Iris pigment epithelial cell (primary cell): ENCODE measurements at regions not wholly inside any gene's neighbourhood (a gene's known extent, or its start where the extent isn't known, plus 50 kb on each side); places are given as distances from the start of the nearest gene placed in this dataset.
"Not testable (repeated sequence)": the region's sequence is repeated elsewhere in the genome, so short reads cannot be mapped to it uniquely, and the experiment has no call there.

Experiments used
- DNase-seq: peaks from one replicate; pipeline ENCODE4 v3.0.0-alpha.2; 2011; ENCODE audit warnings: low read depth

DNA sequence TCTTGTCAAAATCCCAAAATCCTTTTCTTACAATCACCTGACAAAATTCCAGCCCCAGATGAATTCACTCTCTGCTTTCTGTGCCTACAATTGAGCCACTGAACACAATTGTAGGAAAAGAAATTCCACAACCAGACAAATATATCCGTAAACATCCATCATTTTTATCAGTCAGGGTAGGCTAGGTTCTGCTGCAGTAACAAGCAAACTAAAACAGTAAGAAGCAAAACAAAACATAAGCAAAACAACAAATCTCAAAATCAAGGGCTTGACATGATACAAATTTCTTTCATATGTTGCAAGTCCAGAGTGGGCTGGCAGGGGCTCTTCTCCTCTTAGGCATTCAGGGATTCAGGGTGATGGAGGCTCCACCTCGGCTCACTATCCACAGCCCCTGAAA is 114.2 kb upstream of the MAN2A1 start:
- no peak for DNase-seq

GRCh38 chr5:109574985-109575384 is 114.7 kb upstream of the MAN2A1 start:
- DNase-seq: no peak

GRCh38 chr5:109573766-109574165 is 116.0 kb upstream of the MAN2A1 start:
- DNase-seq: no peak

DNA sequence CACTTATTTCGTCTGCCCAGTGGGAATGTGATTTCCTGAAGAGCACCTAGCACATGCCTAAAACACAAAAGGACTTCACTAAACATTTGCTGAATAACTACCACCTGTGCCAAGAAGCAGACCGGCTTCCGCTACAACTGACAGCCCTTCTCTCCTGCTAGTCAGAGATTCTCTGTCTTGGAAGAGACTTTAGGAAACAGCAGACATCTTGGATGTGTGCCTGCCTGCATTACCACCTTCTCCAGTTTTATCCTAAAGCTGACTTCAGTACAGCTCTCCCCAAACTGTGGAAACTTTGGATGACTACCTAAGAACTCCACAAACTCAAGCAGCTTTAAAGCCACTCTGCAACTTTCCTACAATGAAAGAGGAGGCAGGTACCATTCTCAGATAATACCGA is 116.5 kb upstream of the MAN2A1 start:
- no peak for DNase-seq

- DNase-seq: no peak
Observed at GRCh38 chr5:109571785-109572184, 117.9 kb upstream of the MAN2A1 start.

- no peak for DNase-seq
Observed at GRCh38 chr5:109570362-109570874, 119.3 kb upstream of the MAN2A1 start.

- peak; percentile 5 for DNase-seq
Observed at GRCh38 chr5:109567374-109568044, 122.2 kb upstream of the MAN2A1 start.

DNA sequence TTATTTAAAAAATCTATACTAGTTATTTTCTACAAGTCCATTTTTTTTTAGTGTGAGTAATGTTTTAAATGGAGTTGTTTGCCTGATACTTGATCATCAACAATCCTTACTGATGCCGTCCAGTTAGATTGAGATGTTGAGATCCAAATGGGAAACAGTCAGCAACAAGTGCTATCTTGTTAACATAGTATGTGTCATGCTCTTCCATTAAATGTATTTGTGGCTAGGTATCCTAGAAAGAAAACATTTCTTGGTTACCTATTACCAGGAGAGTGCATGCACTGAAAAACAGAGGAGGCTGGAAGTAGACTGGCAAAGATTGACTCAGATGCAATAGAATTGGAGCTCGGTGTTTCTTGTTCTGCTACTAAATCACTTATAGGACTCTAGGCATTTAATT is 123.4 kb upstream of the MAN2A1 start:
- DNase-seq: no peak

DNA sequence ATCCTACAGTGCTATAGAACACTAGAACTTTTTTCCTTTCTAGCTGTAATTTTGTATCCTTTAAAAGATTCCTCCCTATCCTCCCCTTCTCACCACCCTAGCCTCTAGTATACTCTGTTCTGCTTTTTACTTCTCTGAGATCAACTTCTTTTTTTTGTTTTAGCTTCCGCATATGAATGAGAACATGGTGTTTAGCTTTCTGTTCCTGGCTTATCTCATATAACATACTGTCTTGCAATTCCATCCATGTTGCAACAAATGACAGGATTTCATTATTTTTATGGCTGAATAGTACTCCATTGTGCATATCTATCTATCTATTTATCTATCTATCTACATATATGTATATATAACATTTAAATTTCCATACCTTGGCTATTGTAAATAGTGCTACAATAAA is 126.0 kb upstream of the MAN2A1 start:
- DNase-seq: no peak

DNA sequence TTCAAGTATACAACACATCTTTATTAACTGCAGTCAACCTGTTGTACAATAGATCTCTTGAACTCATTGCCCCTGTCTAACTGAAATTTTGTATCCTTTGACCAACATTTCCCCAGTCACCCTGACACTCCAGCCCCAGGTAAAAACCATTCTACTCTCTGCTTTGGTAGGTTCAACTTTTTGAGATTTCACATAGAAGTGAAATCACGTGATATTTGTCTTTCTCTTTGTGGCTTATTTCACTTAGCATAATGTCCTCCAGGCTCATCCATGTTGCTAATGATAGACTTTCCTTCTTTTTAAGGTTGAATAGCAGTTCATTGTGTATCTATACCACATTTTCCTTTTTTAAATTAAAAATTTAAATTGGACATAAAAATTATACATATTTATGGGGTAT is 126.5 kb upstream of the MAN2A1 start:
- DNase-seq: no peak

- DNase-seq: no peak
Observed at GRCh38 chr5:109562441-109562840, 127.3 kb upstream of the MAN2A1 start.

GRCh38 chr5:109561447-109561846 is 128.3 kb upstream of the MAN2A1 start:
- DNase-seq: no peak

DNA sequence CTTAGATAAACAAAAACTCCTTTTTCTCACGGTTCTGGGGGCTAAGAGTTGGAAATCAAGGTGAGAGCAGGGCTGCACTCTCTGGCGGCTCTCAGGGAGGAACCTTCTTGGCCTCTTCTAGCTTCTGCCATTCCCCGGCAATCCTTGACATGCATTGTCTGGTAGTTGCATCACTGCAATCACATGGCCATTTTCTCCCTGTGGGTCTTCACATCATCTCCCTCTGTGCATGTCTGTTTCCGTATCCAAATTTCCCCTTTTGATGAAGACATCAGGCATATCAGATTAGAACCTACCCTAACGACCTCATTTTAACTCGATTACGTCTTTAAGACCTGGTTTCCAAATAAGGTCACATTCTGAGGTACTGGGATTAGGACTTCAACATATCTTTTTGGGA is 129.2 kb upstream of the MAN2A1 start:
- DNase-seq: no peak

- DNase-seq: peak; percentile 14
Observed at GRCh38 chr5:109558952-109559351, 130.8 kb upstream of the MAN2A1 start.

- no peak for DNase-seq
Observed at GRCh38 chr5:109558364-109558763, 131.4 kb upstream of the MAN2A1 start.

DNA sequence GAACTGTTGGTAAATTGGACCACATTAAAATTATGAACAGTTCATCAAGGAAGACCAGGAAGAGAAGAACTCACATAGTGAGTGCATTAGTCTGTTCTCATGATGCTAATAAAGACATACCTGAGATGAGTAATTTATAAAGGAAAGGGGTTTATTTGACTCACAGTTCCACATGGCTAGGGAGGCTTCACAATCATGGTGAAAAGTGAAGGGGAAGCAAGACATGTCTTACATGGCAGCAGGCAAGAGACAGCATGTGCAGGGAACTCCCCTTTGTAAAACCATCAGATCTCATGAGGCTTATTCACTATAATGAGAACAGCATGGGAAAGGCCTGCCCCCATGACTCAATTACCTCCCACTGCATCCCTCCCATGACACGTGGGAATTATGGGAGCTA is 135.9 kb upstream of the MAN2A1 start:
- DNase-seq: no peak

DNA sequence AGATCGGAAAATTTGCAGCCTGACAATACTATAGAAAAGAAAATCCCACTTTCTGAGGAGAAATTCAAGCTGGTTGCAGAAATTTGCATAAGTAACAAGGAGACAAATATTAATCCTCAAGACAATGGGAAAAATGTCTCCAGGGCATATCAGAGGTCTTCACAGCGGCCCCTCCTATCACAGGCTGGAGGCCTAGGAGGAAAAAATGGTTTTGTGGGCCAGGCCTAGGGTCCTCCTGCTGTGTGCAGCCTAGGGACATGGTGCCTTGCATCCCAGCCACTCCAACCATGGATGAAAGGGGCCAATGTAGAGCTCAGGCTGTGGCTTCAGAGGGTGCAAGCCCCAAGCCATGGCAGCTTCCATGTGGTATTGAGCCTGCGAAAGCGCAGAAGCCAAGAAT is 138.5 kb upstream of the MAN2A1 start:
- not testable (repeated sequence) for DNase-seq

GRCh38 chr5:109550077-109550476 is 139.7 kb upstream of the MAN2A1 start:
- no peak for DNase-seq

- no peak for DNase-seq
Observed at GRCh38 chr5:109546461-109546860, 136.7 kb upstream of the PJA2 start.

DNA sequence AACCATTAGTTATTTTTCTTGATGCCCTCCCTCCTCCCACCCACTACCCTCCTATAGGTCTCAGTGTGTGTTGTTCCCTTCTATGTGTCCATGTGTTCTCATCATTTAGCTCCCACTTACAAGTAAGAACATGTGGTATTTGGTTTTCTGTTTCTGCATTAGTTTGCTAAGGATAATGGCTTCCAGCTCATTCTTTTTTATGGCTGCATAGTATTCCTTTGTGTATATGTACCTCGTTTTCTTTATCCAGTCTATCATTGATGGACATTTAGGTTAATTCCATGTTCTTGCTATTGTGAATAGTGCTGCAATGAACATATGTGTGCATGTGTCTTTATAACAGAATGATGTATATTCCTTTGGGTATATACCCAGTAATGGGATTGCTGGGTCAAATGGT is 135.1 kb upstream of the PJA2 start:
- DNase-seq: not testable (repeated sequence)

- not testable (repeated sequence) for DNase-seq
Observed at GRCh38 chr5:109538692-109539091, 128.9 kb upstream of the PJA2 start.

- not testable (repeated sequence) for DNase-seq
Observed at GRCh38 chr5:109535090-109535489, 125.3 kb upstream of the PJA2 start.

DNA sequence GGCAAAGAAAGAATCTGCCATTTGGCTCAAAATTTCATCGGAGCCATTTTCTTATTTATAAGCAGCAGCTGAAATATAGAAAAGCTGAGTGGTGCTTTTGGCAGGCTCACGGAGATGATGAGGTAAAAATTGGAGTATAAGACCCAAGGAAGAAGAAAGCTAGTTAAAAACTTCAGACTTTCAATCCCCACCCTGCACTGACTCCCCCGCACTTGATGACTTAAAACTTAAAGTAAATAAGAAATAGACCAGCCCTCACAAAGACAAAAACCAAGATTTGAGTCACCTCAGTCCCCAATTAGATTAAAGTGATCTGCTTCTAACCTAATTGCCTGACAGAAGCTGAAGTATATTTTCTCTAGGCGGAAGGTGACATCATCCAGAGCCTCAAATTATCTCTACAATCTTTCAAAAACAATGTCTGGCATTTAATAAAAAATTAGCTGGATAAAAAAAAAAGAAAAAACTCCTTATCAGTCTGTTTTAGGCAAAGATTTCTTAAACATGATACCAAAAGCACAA is 124.0 kb upstream of the PJA2 start:
- peak; percentile 25 for DNase-seq

DNA sequence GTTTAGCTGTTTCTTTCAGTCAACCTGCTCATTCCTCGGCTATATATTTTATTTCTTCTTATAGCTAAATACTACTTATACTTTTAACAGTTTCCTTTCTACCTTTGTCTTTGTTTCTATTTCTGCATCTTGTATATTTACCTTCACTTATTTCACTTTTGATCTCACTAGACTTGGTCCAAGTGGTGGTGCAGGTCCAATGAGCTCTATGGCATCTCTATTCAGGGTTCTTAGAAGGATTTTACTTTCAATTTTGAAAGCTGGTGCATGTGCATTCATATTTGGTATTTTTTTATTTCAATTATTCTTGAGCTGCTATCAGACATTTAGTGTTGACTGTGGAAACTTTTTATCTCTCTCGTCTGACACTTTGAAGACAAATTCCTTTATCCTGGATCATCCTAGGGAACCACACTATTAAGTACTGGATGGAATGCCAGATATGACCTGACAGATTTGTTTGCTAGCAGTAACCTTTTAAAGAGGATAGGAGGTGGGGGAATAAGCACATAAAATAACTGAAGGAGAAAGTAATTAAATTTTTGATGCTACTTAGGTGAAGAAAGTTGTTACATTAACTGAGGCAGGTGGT is 123.1 kb upstream of the PJA2 start:
- peak; percentile 5 for DNase-seq
